H9 (cell line): ENCODE measurements at regions not wholly inside any gene's neighbourhood (a gene's known extent, or its start where the extent isn't known, plus 50 kb on each side); places are given as distances from the start of the nearest gene placed in this dataset.

ENCODE experiments used
- DNase-seq: peaks from one replicate; pipeline ENCODE4 v3.0.0-alpha.2; 2017
- H2AFZ ChIP-seq: one replicate; pipeline ENCODE4 v1.6.1; 2013; ENCODE audit warnings: mild to moderate bottlenecking, low read length, control low read depth, moderate library complexity
- H2AK5ac ChIP-seq: 2 replicates; pipeline ENCODE4 v1.6.1; 2013; ENCODE audit warnings: low read length, control low read depth, mixed read lengths; ENCODE audit not compliant: insufficient read length
- H2BK120ac ChIP-seq: one replicate; pipeline ENCODE4 v1.6.1; 2013; ENCODE audit warnings: low read depth, mild to moderate bottlenecking, low read length, control low read depth, inconsistent platforms; ENCODE audit not compliant: poor library complexity, severe bottlenecking
- H2BK12ac ChIP-seq: 2 replicates; pipeline ENCODE4 v1.6.1; 2013; ENCODE audit warnings: low read length, control low read depth, mixed read lengths, low read depth; ENCODE audit not compliant: insufficient read length
- H2BK15ac ChIP-seq: 2 replicates; pipeline ENCODE4 v1.6.1; 2013; ENCODE audit warnings: low read depth, low read length, control low read depth
- H2BK20ac ChIP-seq: one replicate; pipeline ENCODE4 v1.6.1; 2013; ENCODE audit warnings: low read depth, mild to moderate bottlenecking, low read length, control low read depth, inconsistent platforms; ENCODE audit not compliant: poor library complexity, severe bottlenecking
- H2BK5ac ChIP-seq: 2 replicates; pipeline ENCODE4 v1.6.1; 2013; ENCODE audit warnings: low read length, control low read depth, mixed read lengths; ENCODE audit not compliant: insufficient read length
- H3K14ac ChIP-seq: 2 replicates; pipeline ENCODE4 v1.6.1; 2013; ENCODE audit warnings: low read length, control low read depth; ENCODE audit not compliant: insufficient read depth
- H3K18ac ChIP-seq: 2 replicates; pipeline ENCODE4 v1.6.1; 2013; ENCODE audit warnings: low read depth, mild to moderate bottlenecking, mixed read lengths, low read length, control low read depth; ENCODE audit not compliant: insufficient read length
- H3K23ac ChIP-seq: 2 replicates; pipeline ENCODE4 v1.6.1; 2013; ENCODE audit warnings: low read length, control low read depth, mixed read lengths, low read depth; ENCODE audit not compliant: insufficient read length
- H3K23me2 ChIP-seq: 2 replicates; pipeline ENCODE4 v1.6.1; 2013; ENCODE audit warnings: low read depth, mild to moderate bottlenecking, mixed read lengths, low read length, control low read depth; ENCODE audit not compliant: insufficient read length, poor library complexity, severe bottlenecking
- H3K27ac ChIP-seq: 2 replicates; pipeline ENCODE4 v1.5.1; 2013; ENCODE audit warnings: low read length, control low read depth, mixed read lengths, low read depth; ENCODE audit not compliant: insufficient read length
- H3K27me3 ChIP-seq: 2 replicates; pipeline ENCODE4 v1.6.1; 2013; ENCODE audit warnings: low read length, control low read depth, inconsistent platforms; ENCODE audit not compliant: insufficient read depth
- H3K4ac ChIP-seq: 2 replicates; pipeline ENCODE4 v1.6.1; 2013; ENCODE audit warnings: low read depth, mild to moderate bottlenecking, control low read depth, inconsistent platforms, low read length, moderate library complexity
- H3K4me1 ChIP-seq: 2 replicates; pipeline ENCODE4 v1.6.1; 2013; ENCODE audit warnings: low read length, control low read depth, inconsistent platforms; ENCODE audit not compliant: insufficient read depth
- H3K4me2 ChIP-seq: 2 replicates; pipeline ENCODE4 v1.6.1; 2013; ENCODE audit warnings: low read length, control low read depth, mixed read lengths; ENCODE audit not compliant: insufficient read length, insufficient read depth
- H3K56ac ChIP-seq: 2 replicates; pipeline ENCODE4 v1.6.1; 2013; ENCODE audit warnings: low read depth, mild to moderate bottlenecking, mixed read lengths, low read length, control low read depth; ENCODE audit not compliant: insufficient read length
- H3K79me1 ChIP-seq: 2 replicates; pipeline ENCODE4 v1.6.1; 2013; ENCODE audit warnings: low read depth, mild to moderate bottlenecking, moderate library complexity, low read length, control low read depth, inconsistent platforms; ENCODE audit not compliant: insufficient read depth, poor library complexity, severe bottlenecking
- H3K79me2 ChIP-seq: 2 replicates; pipeline ENCODE4 v1.6.1; 2013; ENCODE audit warnings: low read length, control low read depth, inconsistent platforms; ENCODE audit not compliant: insufficient read depth
- H3K9ac ChIP-seq: 2 replicates; pipeline ENCODE4 v1.6.1; 2013; ENCODE audit warnings: low read length, control low read depth, mixed read lengths; ENCODE audit not compliant: insufficient read length; ENCODE audit errors: extremely low read depth
- H3K9me3 ChIP-seq: one replicate; pipeline ENCODE4 v1.6.1; 2013; ENCODE audit warnings: low read depth, low read length, inconsistent platforms; ENCODE audit not compliant: control insufficient read depth
- H3T11ph ChIP-seq: one replicate; pipeline ENCODE4 v1.6.1; 2013; ENCODE audit warnings: mild to moderate bottlenecking, low read length, control low read depth, inconsistent platforms
- H4K20me1 ChIP-seq: one replicate; pipeline ENCODE4 v1.6.1; 2013; ENCODE audit not compliant: control insufficient read depth, insufficient read length, insufficient read depth
- H4K5ac ChIP-seq: 2 replicates; pipeline ENCODE4 v1.6.1; 2013; ENCODE audit warnings: low read depth, mild to moderate bottlenecking, mixed read lengths, low read length, control low read depth; ENCODE audit not compliant: insufficient read length
- H4K8ac ChIP-seq: replicated peaks from 2 replicates; pipeline ENCODE4 v1.6.1; 2013; ENCODE audit warnings: low read length, control low read depth, mixed read lengths, low read depth; ENCODE audit not compliant: insufficient read length
- H4K91ac ChIP-seq: 2 replicates; pipeline ENCODE4 v1.6.1; 2013; ENCODE audit warnings: low read depth, mild to moderate bottlenecking, moderate library complexity, mixed read lengths, low read length, control low read depth; ENCODE audit not compliant: insufficient read length
- H3K27ac Mint-ChIP-seq, 3 experiments: 2 replicates in 2 of 3; 3 replicates in 1 of 3; pipeline ENCODE4 v1.8.0; 2020 to 2021; ENCODE audit warnings: mixed read lengths in 3 of 3, mild to moderate bottlenecking in 1 of 3, moderate library complexity in 1 of 3
- H3K27me3 Mint-ChIP-seq: 2 replicates; pipeline ENCODE4 v1.8.0; 2021; ENCODE audit warnings: low read depth, mild to moderate bottlenecking, moderate library complexity, mixed read lengths
- H3K36me3 Mint-ChIP-seq, 3 experiments: 2 replicates in 2 of 3; 3 replicates in 1 of 3; pipeline ENCODE4 v1.8.0; 2020 to 2021; ENCODE audit warnings: low read depth in 3 of 3, mixed read lengths in 3 of 3; ENCODE audit not compliant: insufficient read depth in 1 of 3
- H3K4me1 Mint-ChIP-seq, 2 experiments: 2 replicates each; pipeline ENCODE4 v1.8.0; 2020; ENCODE audit warnings: mixed read lengths in 2 of 2
- H3K4me3 Mint-ChIP-seq, 2 experiments: 2 replicates in 1 of 2; 3 replicates in 1 of 2; pipeline ENCODE4 v1.8.0; 2020 to 2021; ENCODE audit warnings: mild to moderate bottlenecking in 2 of 2, mixed read lengths in 2 of 2, moderate library complexity in 1 of 2
- H3K9me3 Mint-ChIP-seq, 2 experiments: 2 replicates in 1 of 2; 3 replicates in 1 of 2; pipeline ENCODE4 v1.8.0; 2020; ENCODE audit warnings: mild to moderate bottlenecking in 2 of 2, mixed read lengths in 2 of 2, moderate library complexity in 1 of 2
- CTCF ChIP-seq: fragments of 200-600 bp; sonication (generic); conservative IDR thresholded peaks from 3 replicates; pipeline ENCODE4 v1.8.0; 2021; ENCODE audit warnings: antibody characterized with exemption, mild to moderate bottlenecking
- WGBS: extraction: QIAGEN DNeasy Blood & Tissue Kit; methylation state at CpG from one replicate; pipeline ENCODE4 v1.1.7; 2013; ENCODE audit warnings: missing lambda C conversion rate, low lambda C conversion rate, mixed read lengths; ENCODE audit not compliant: insufficient read length; ENCODE audit errors: extremely low coverage; 5-methylcytosine and 5-hydroxymethylcytosine counted together

- H3K18ac ChIP-seq, result no peak overlapping the region
- H3K79me1 ChIP-seq, result no peaks in the 10 kb centered on the region
- H3K23ac ChIP-seq, result no peak overlapping the region
- H2BK120ac ChIP-seq, result no peak overlapping the region
- TF ChIP-seq CTCF, result no peak
- H3K27me3 ChIP-seq, result no peaks in the 10 kb centered on the region
- H3K23me2 ChIP-seq, result no peaks in the 10 kb centered on the region
- H2BK20ac ChIP-seq, result no peak overlapping the region
- no peak overlapping the region for H3K14ac ChIP-seq
- Mint-ChIP-seq H3K27me3 (no peaks in the 10 kb centered on the region), H3K36me3 (peaks cover 0 to 4% (median 2%) of the 10 kb centered on the region in 3 experiments; a peak in 3 of 7 replicates), H3K27ac (no peak overlapping the region), H3K4me1 (peaks cover 2 to 5% of the 10 kb centered on the region in 2 experiments; a peak in 3 of 4 replicates), H3K4me3 (no peak overlapping the region), H3K9me3 (peaks cover 0 to 3% of the 10 kb centered on the region in 2 experiments; a peak in 2 of 5 replicates)
- no peak overlapping the region for H4K8ac ChIP-seq
- no peaks in the 10 kb centered on the region for H3K4me1 ChIP-seq
- no peak overlapping the region for H2BK15ac ChIP-seq
- no CpG with 5 or more reads among the region's 7 CpGs for WGBS
- H2BK12ac ChIP-seq, result no peak overlapping the region
- no peak overlapping the region for H4K5ac ChIP-seq
- H3T11ph ChIP-seq, result no peak overlapping the region
- H3K4me2 ChIP-seq, result no peak overlapping the region
- H4K91ac ChIP-seq, result no peak overlapping the region
- no peaks in the 10 kb centered on the region for H3K9me3 ChIP-seq
- no peak overlapping the region for H3K56ac ChIP-seq
- no peaks in the 10 kb centered on the region for H4K20me1 ChIP-seq
- H3K9ac ChIP-seq, result no peak overlapping the region
- H3K4ac ChIP-seq, result no peak overlapping the region
- no peak overlapping the region for H2BK5ac ChIP-seq
- no peaks in the 10 kb centered on the region for H3K79me2 ChIP-seq
- no peak overlapping the region for H3K27ac ChIP-seq
- no peak overlapping the region for H2AFZ ChIP-seq
- no peak for DNase-seq
- no peak overlapping the region for H2AK5ac ChIP-seq
These were observed 359.9 kb downstream of the AEBP2 start for GRCh38 chr12:19799216-19799615.
